MM.1S (cell line): ENCODE measurements at regions not wholly inside any gene's neighbourhood (a gene's known extent, or its start where the extent isn't known, plus 50 kb on each side); places are given as distances from the start of the nearest gene placed in this dataset.
"Not testable (repeated sequence)": the region's sequence is repeated elsewhere in the genome, so short reads cannot be mapped to it uniquely, and the experiment has no call there.

Experiments
- DNase-seq: peaks from one replicate; pipeline ENCODE4 v3.0.0-alpha.2; 2015
- H2AFZ ChIP-seq: fragments of 300-600 bp; sonication (generic); 2 replicates; pipeline ENCODE4 v1.6.0; 2016; ENCODE audit warnings: antibody characterized with exemption, low read length
- H3F3A ChIP-seq: fragments of 300-600 bp; sonication (generic); 2 replicates; pipeline ENCODE4 v1.6.1; 2016; ENCODE audit warnings: mild to moderate bottlenecking, antibody characterized with exemption, low read length, moderate library complexity, mixed read lengths; ENCODE audit not compliant: insufficient read depth
- H3K27ac ChIP-seq: fragments of 300-600 bp; sonication (generic); 2 replicates; pipeline ENCODE4 v1.5.1; 2016; ENCODE audit warnings: mild to moderate bottlenecking, low read length
- H3K27me3 ChIP-seq: fragments of 300-600 bp; sonication (generic); replicated peaks from 2 replicates; pipeline ENCODE4 v1.6.0; 2016; ENCODE audit warnings: low read length; ENCODE audit not compliant: insufficient read depth
- H3K36me3 ChIP-seq: fragments of 300-600 bp; sonication (generic); replicated peaks from 2 replicates; pipeline ENCODE4 v1.6.1; 2016; ENCODE audit warnings: mild to moderate bottlenecking, low read length, mixed read lengths; ENCODE audit not compliant: insufficient read depth
- H3K4me1 ChIP-seq: fragments of 300-600 bp; sonication (generic); 2 replicates; pipeline ENCODE4 v1.6.1; 2016; ENCODE audit warnings: low read length, mixed read lengths
- H3K4me2 ChIP-seq: fragments of 300-600 bp; sonication (generic); 2 replicates; pipeline ENCODE4 v1.6.0; 2016; ENCODE audit warnings: low read depth, low read length
- H3K4me3 ChIP-seq: fragments of 300-600 bp; sonication (generic); 2 replicates; pipeline ENCODE4 v1.5.1; 2016; ENCODE audit warnings: low read length, mixed read lengths
- H3K79me2 ChIP-seq: fragments of 300-600 bp; sonication (generic); 2 replicates; pipeline ENCODE4 v1.6.1; 2016; ENCODE audit warnings: mixed run types, low read length, mixed read lengths
- H3K9ac ChIP-seq: fragments of 300-600 bp; sonication (generic); 2 replicates; pipeline ENCODE4 v1.6.1; 2016; ENCODE audit warnings: low read length, mixed read lengths
- H3K9me2 ChIP-seq: fragments of 300-600 bp; sonication (generic); replicated peaks from 2 replicates; pipeline ENCODE4 v1.6.1; 2016; ENCODE audit warnings: mild to moderate bottlenecking, low read length, mixed read lengths; ENCODE audit not compliant: insufficient read depth
- H3K9me3 ChIP-seq: fragments of 300-600 bp; sonication (generic); replicated peaks from 2 replicates; pipeline ENCODE4 v1.6.1; 2016; ENCODE audit warnings: mild to moderate bottlenecking, low read length, mixed read lengths; ENCODE audit not compliant: insufficient read depth
- H4K20me1 ChIP-seq: fragments of 300-600 bp; sonication (generic); 2 replicates; pipeline ENCODE4 v1.6.1; 2016; ENCODE audit warnings: mild to moderate bottlenecking, low read length, moderate library complexity, mixed read lengths; ENCODE audit not compliant: insufficient read depth
- CTCF ChIP-seq: fragments of 300-600 bp; sonication (generic); IDR thresholded peaks from 2 replicates; pipeline ENCODE4 v1.5.1; 2016; ENCODE audit warnings: antibody characterized with exemption, low read length, mixed read lengths
- EZH2 ChIP-seq: fragments of 300-600 bp; sonication (generic); optimal IDR thresholded peaks from 2 replicates; pipeline ENCODE3; 2017; ENCODE audit warnings: low read depth, mild to moderate bottlenecking, antibody characterized with exemption, low read length, mixed read lengths
- EZH2phosphoT487 ChIP-seq: fragments of 300-600 bp; sonication (generic); IDR thresholded peaks from 2 replicates; pipeline ENCODE4 v1.6.1; 2018; ENCODE audit warnings: antibody characterized with exemption, low read length

GRCh38 chr7:125193263-125193662, 263.6 kb upstream of the POT1 start:
- no peak overlapping the region for H3K27ac ChIP-seq
- no peaks in the 10 kb centered on the region for H3K9me2 ChIP-seq
- no peaks in the 10 kb centered on the region for H3K4me1 ChIP-seq
- no peak overlapping the region for H3K4me3 ChIP-seq
- no peak for TF ChIP-seq CTCF
- no peak for TF ChIP-seq EZH2phosphoT487
- H3K79me2 ChIP-seq: no peaks in the 10 kb centered on the region
- no peak overlapping the region for H2AFZ ChIP-seq
- no peaks in the 10 kb centered on the region for H4K20me1 ChIP-seq
- no peak overlapping the region for H3K9ac ChIP-seq
- H3K27me3 ChIP-seq: no peaks in the 10 kb centered on the region
- no peak for DNase-seq
- no peak overlapping the region for H3K4me2 ChIP-seq
- H3K36me3 ChIP-seq: no peaks in the 10 kb centered on the region
- H3F3A ChIP-seq: no peaks in the 10 kb centered on the region
- no peaks in the 10 kb centered on the region for H3K9me3 ChIP-seq

GRCh38 chr7:125184801-125185200, 255.2 kb upstream of the POT1 start:
- H2AFZ ChIP-seq: no peak overlapping the region

GRCh38 chr7:125181569-125182267, 252.1 kb upstream of the POT1 start:
- not testable (repeated sequence) for DNase-seq, H3K4me2 ChIP-seq, H3F3A ChIP-seq, H2AFZ ChIP-seq, H3K9ac ChIP-seq, H3K36me3 ChIP-seq, H3K27ac ChIP-seq, H3K9me3 ChIP-seq, H3K9me2 ChIP-seq, H3K79me2 ChIP-seq, H3K4me1 ChIP-seq, H3K4me3 ChIP-seq, H4K20me1 ChIP-seq, H3K27me3 ChIP-seq

More at GRCh38 chr7:125184801-125185200, 255.2 kb upstream of the POT1 start:
- H3K4me2 ChIP-seq: no peak overlapping the region
- H3F3A ChIP-seq: no peaks in the 10 kb centered on the region
- H3K9me3 ChIP-seq: no peaks in the 10 kb centered on the region
- no peaks in the 10 kb centered on the region for H3K9me2 ChIP-seq
- H3K4me1 ChIP-seq: no peaks in the 10 kb centered on the region
- no peaks in the 10 kb centered on the region for H3K27me3 ChIP-seq
- H3K4me3 ChIP-seq: no peak overlapping the region
- DNase-seq: no peak
- H3K36me3 ChIP-seq: no peaks in the 10 kb centered on the region
- H3K27ac ChIP-seq: no peak overlapping the region
- no peak overlapping the region for H3K9ac ChIP-seq
- H4K20me1 ChIP-seq: no peaks in the 10 kb centered on the region
- H3K79me2 ChIP-seq: no peaks in the 10 kb centered on the region
- TF ChIP-seq CTCF (no peak), EZH2phosphoT487 (no peak), EZH2 (no peak)

GRCh38 chr7:125173571-125173970, 243.9 kb upstream of the POT1 start:
- no peaks in the 10 kb centered on the region for H3K4me1 ChIP-seq
- DNase-seq: no peak
- no peak for TF ChIP-seq EZH2phosphoT487
- no peak for TF ChIP-seq CTCF
- no peak for TF ChIP-seq EZH2
- H3K79me2 ChIP-seq: no peaks in the 10 kb centered on the region
- H3K4me3 ChIP-seq: no peak overlapping the region
- no peaks in the 10 kb centered on the region for H3K9me2 ChIP-seq
- H3K27me3 ChIP-seq: no peaks in the 10 kb centered on the region
- no peaks in the 10 kb centered on the region for H3F3A ChIP-seq
- no peak overlapping the region for H3K4me2 ChIP-seq
- no peak overlapping the region for H2AFZ ChIP-seq
- H3K36me3 ChIP-seq: no peaks in the 10 kb centered on the region
- H4K20me1 ChIP-seq: no peaks in the 10 kb centered on the region
- no peaks in the 10 kb centered on the region for H3K9me3 ChIP-seq
- H3K9ac ChIP-seq: no peak overlapping the region
- H3K27ac ChIP-seq: no peak overlapping the region
